A549 (cell line): ENCODE measurements at regions not wholly inside any gene's neighbourhood (a gene's known extent, or its start where the extent isn't known, plus 50 kb on each side); places are given as distances from the start of the nearest gene placed in this dataset.

Experiments
- ATAC-seq, 2 experiments: fragments of 200-7000 bp in 1 of 2; fragments of >200 bp in 1 of 2; cut with Nextera tagmentation in 1 of 2; cut with Tn5 transposase in 1 of 2; 3 replicates each; pipeline versions ENCODE4 v1.8.0 to v1.9.1; 2018 to 2020; ENCODE audit warnings: mild to moderate bottlenecking in 1 of 2, moderate library complexity in 1 of 2
- CTCF ChIA-PET: fragments of 300-600 bp; sonication (Branson Sonifier 250); formaldehyde crosslinking; extraction: SDS; loops from one replicate; lab custom pipeline; 2021; ENCODE audit warnings: antibody characterized with exemption, inconsistent platforms; lab: Yijun Ruan, JAX
- POLR2A ChIA-PET: fragments of 350-600 bp; formaldehyde crosslinking; extraction: SDS; loops from one replicate; lab custom pipeline; 2021; ENCODE audit warnings: antibody characterized with exemption, inconsistent platforms; lab: Yijun Ruan, JAX
- DNase-seq, 2 experiments: peaks; one replicate each; pipeline versions ENCODE4 v3.0.0 to v3.0.0-alpha.2; 2011 to 2016; ENCODE audit warnings: low read depth in 1 of 2, low spot score in 1 of 2
- FAIRE-seq: peaks from 2 replicates; lab custom pipeline; 2011; peaks lifted over from hg19 to GRCh38; lab: Jason Lieb, UNC
- H3K27ac ChIP-seq, 2 experiments: fragments of >200 bp; sonication (Bioruptor Twin); formaldehyde crosslinking; 3 replicates each; pipeline ENCODE4 v1.5.1; 2016 to 2017
- H3K4me1 ChIP-seq: fragments of >200 bp; sonication (Bioruptor Twin); formaldehyde crosslinking; 3 replicates; pipeline ENCODE4 v1.6.1; 2016
- H3K4me2 ChIP-seq: fragments of >200 bp; sonication (Bioruptor Twin); formaldehyde crosslinking; 3 replicates; pipeline ENCODE4 v1.6.1; 2016
- H3K4me3 ChIP-seq: fragments of >200 bp; sonication (Bioruptor Twin); formaldehyde crosslinking; 3 replicates; pipeline ENCODE4 v1.5.1; 2016
- H3K9me3 ChIP-seq: fragments of >200 bp; sonication (Bioruptor Twin); formaldehyde crosslinking; 3 replicates; pipeline ENCODE4 v1.6.1; 2016
- BHLHE40 ChIP-seq: IDR thresholded peaks from 2 replicates; pipeline ENCODE4 v1.6.1; 2012; ENCODE audit warnings: low read depth, low read length, inconsistent platforms
- CBX2 ChIP-seq: fragments of 200-600 bp; sonication (generic); IDR thresholded peaks from 2 replicates; pipeline ENCODE4 v1.6.1; 2016; ENCODE audit warnings: low read depth, mild to moderate bottlenecking, borderline replicate concordance
- CEBPB ChIP-seq, 2 experiments: fragments of >200 bp in 1 of 2; sonication (Bioruptor Twin) in 1 of 2; formaldehyde crosslinking in 1 of 2; IDR thresholded peaks; 2 replicates each; pipeline ENCODE4 v1.6.1; 2012 to 2016
- CHD2 ChIP-seq: fragments of 150-350 bp; IDR thresholded peaks from 2 replicates; pipeline ENCODE4 v1.6.1; 2014; ENCODE audit warnings: low read length; ENCODE audit not compliant: partially characterized antibody
- CHD4 ChIP-seq: fragments of 200-600 bp; sonication (generic); IDR thresholded peaks from 2 replicates; pipeline ENCODE4 v1.6.1; 2016; ENCODE audit warnings: antibody characterized with exemption, mild to moderate bottlenecking, borderline replicate concordance
- E2F6 ChIP-seq: IDR thresholded peaks from 2 replicates; pipeline ENCODE4 v1.6.1; 2012; ENCODE audit warnings: low read depth, borderline replicate concordance
- EP300 ChIP-seq, 2 experiments: fragments of >200 bp; sonication (Bioruptor Twin); formaldehyde crosslinking; IDR thresholded peaks; 2 replicates in 1 of 2; 3 replicates in 1 of 2; pipeline ENCODE4 v1.6.1; 2016 to 2017
- FOSB ChIP-seq: fragments of 250-450 bp; sonication (Bioruptor Pico); IDR thresholded peaks from 2 replicates; pipeline ENCODE4 v1.5.0; 2020; ENCODE audit warnings: mild to moderate bottlenecking, moderate library complexity
- FOSL2 ChIP-seq, 2 experiments: fragments of 450-650 bp in 1 of 2; fragments of >200 bp in 1 of 2; sonication (Bioruptor Twin) in 1 of 2; formaldehyde crosslinking; IDR thresholded peaks; 2 replicates each; pipeline versions ENCODE4 v1.5.0 to v1.6.1; 2016 to 2020; ENCODE audit warnings: mild to moderate bottlenecking in 1 of 2, moderate library complexity in 1 of 2
- HEYL ChIP-seq: fragments of 250-450 bp; sonication (Bioruptor Pico); IDR thresholded peaks from 2 replicates; pipeline ENCODE4 v1.8.0; 2021; ENCODE audit warnings: mild to moderate bottlenecking, moderate library complexity
- HOXB5 ChIP-seq: fragments of 250-450 bp; sonication (Bioruptor Pico); IDR thresholded peaks from 2 replicates; pipeline ENCODE4 v1.5.0; 2020; ENCODE audit warnings: mild to moderate bottlenecking, moderate library complexity
- JUN ChIP-seq, 2 experiments: fragments of >200 bp; sonication (Bioruptor Twin); formaldehyde crosslinking; IDR thresholded peaks; 2 replicates in 1 of 2; 3 replicates in 1 of 2; pipeline ENCODE4 v1.6.1; 2016 to 2017
- JUNB ChIP-seq: fragments of >200 bp; sonication (Bioruptor Twin); formaldehyde crosslinking; IDR thresholded peaks from 2 replicates; pipeline ENCODE4 v1.6.1; 2016
- KDM5A ChIP-seq: fragments of 200-600 bp; sonication (generic); IDR thresholded peaks from 2 replicates; pipeline ENCODE4 v1.6.1; 2016; ENCODE audit warnings: antibody characterized with exemption, mild to moderate bottlenecking
- MAFK ChIP-seq: fragments of 450-650 bp; IDR thresholded peaks from 2 replicates; pipeline ENCODE4 v1.6.1; 2014; ENCODE audit not compliant: partially characterized antibody
- MAZ ChIP-seq: fragments of 150-350 bp; IDR thresholded peaks from 2 replicates; pipeline ENCODE4 v1.6.1; 2014; ENCODE audit warnings: antibody characterized with exemption, low read depth, low read length, borderline replicate concordance
- NFE2L2 ChIP-seq: fragments of 150-350 bp; conservative IDR thresholded peaks from 2 replicates; pipeline ENCODE4 v1.6.1; 2014; ENCODE audit warnings: low read length
- NPAS2 ChIP-seq: fragments of 250-450 bp; sonication (Bioruptor Pico); IDR thresholded peaks from 2 replicates; pipeline ENCODE4 v1.8.0; 2022; ENCODE audit warnings: mild to moderate bottlenecking, moderate library complexity, borderline replicate concordance
- POLR2A ChIP-seq: IDR thresholded peaks from 2 replicates; pipeline ENCODE4 v1.6.1; 2012; ENCODE audit warnings: mild to moderate bottlenecking, low read length
- RAD21 ChIP-seq, 2 experiments: fragments of >200 bp in 1 of 2; sonication (Bioruptor Twin) in 1 of 2; formaldehyde crosslinking in 1 of 2; IDR thresholded peaks in 1 of 2; conservative IDR thresholded peaks in 1 of 2; 2 replicates in 1 of 2; 3 replicates in 1 of 2; pipeline ENCODE4 v1.6.1; 2012 to 2018; ENCODE audit warnings: inconsistent platforms in 1 of 2
- RARB ChIP-seq: fragments of 250-450 bp; sonication (Bioruptor Pico); IDR thresholded peaks from 2 replicates; pipeline ENCODE4 v1.8.0; 2021; ENCODE audit warnings: mild to moderate bottlenecking, moderate library complexity
- RCOR1 ChIP-seq: fragments of 150-350 bp; IDR thresholded peaks from 2 replicates; pipeline ENCODE4 v1.6.1; 2014; ENCODE audit warnings: antibody characterized with exemption, low read length, low read depth
- RFX5 ChIP-seq: fragments of 450-650 bp; IDR thresholded peaks from 2 replicates; pipeline ENCODE4 v1.7.1; 2014; ENCODE audit warnings: antibody characterized with exemption, mild to moderate bottlenecking, moderate library complexity
- RNF2 ChIP-seq: fragments of 200-600 bp; sonication (generic); IDR thresholded peaks from 2 replicates; pipeline ENCODE4 v1.6.1; 2016; ENCODE audit warnings: low read depth, mild to moderate bottlenecking, antibody characterized with exemption, moderate library complexity, borderline replicate concordance
- SMC3 ChIP-seq: fragments of >200 bp; sonication (Bioruptor Twin); formaldehyde crosslinking; IDR thresholded peaks from 3 replicates; pipeline ENCODE4 v1.6.1; 2018; ENCODE audit warnings: inconsistent platforms
- TP53 ChIP-seq: fragments of 250-450 bp; sonication (Bioruptor Pico); IDR thresholded peaks from 2 replicates; pipeline ENCODE4 v1.5.0; 2021; ENCODE audit warnings: mild to moderate bottlenecking, moderate library complexity
- ZC3H11A ChIP-seq: fragments of 450-650 bp; IDR thresholded peaks from 2 replicates; pipeline ENCODE4 v1.6.1; 2014; ENCODE audit warnings: antibody characterized with exemption, mild to moderate bottlenecking
- ZNF302 ChIP-seq: fragments of 250-450 bp; sonication (Bioruptor Pico); IDR thresholded peaks from 2 replicates; pipeline ENCODE4 v1.9.0; 2021; ENCODE audit warnings: inconsistent platforms, mild to moderate bottlenecking, moderate library complexity
- WGBS: methylation state at CpG from one replicate; pipeline ENCODE4 v1.1.6; 2017; ENCODE audit errors: missing lambda C conversion rate; 5-methylcytosine and 5-hydroxymethylcytosine counted together
- TF ChIP-seq, protein P1 (sequence below): fragments of 450-650 bp; IDR thresholded peaks from 2 replicates; pipeline ENCODE4 v1.6.1; 2014; ENCODE audit warnings: antibody characterized with exemption
- TF ChIP-seq, protein P2 (sequence below): fragments of 150-350 bp; IDR thresholded peaks from 2 replicates; pipeline ENCODE4 v1.6.1; 2014; ENCODE audit warnings: low read depth, mild to moderate bottlenecking, low read length
- TF ChIP-seq, protein P3 (sequence below): IDR thresholded peaks from 2 replicates; pipeline ENCODE4 v1.6.1; 2012
- TF ChIP-seq, protein P4 (sequence below): fragments of 250-450 bp; sonication (Bioruptor Pico); IDR thresholded peaks from 2 replicates; pipeline ENCODE4 v1.5.0; 2021; ENCODE audit warnings: mild to moderate bottlenecking, moderate library complexity, borderline replicate concordance
- TF ChIP-seq, protein P5 (sequence below): fragments of >200 bp; sonication (Bioruptor Twin); formaldehyde crosslinking; IDR thresholded peaks from 3 replicates; pipeline ENCODE4 v1.6.1; 2016

DNA sequence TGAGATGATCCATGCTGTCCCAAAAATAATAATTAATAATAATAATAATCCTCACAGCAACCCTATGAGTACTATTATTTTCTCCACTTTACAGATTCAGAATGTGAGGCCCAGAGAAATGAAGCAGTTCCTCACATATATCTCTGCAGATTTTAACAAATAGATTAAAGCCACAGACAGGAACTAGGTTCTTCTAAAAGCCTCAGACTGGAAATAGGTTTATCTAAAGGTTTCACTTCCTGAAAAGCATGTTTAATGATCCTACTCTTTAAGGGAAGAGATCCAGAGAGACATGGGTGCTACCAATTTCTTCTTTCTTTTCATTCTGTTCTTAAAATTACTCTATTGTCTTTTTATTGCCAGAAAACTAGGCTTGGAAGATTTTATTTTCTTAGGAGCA is 1079.4 kb upstream of the COX7C start:
- POLR2A ChIA-PET = no interaction called here
- Histone ChIP-seq H3K4me2 (no peak overlapping the region), H3K4me3 (no peak overlapping the region), H3K9me3 (no peaks in the 10 kb centered on the region), H3K27ac (no peak overlapping the region), H3K4me1 (no peaks in the 10 kb centered on the region)
- no peak for FAIRE-seq
- no peak for TF ChIP-seq FOSB (CRISPR knock-in tag)
- TF ChIP-seq POLR2A = no peak
- TF ChIP-seq FOSL2 (IDR thresholded peaks at IDR 0.05) = no peak
- no peak for TF ChIP-seq FOSL2 (CRISPR knock-in tag; IDR thresholded peaks at IDR 0.05)
- TF ChIP-seq, protein P1, sequence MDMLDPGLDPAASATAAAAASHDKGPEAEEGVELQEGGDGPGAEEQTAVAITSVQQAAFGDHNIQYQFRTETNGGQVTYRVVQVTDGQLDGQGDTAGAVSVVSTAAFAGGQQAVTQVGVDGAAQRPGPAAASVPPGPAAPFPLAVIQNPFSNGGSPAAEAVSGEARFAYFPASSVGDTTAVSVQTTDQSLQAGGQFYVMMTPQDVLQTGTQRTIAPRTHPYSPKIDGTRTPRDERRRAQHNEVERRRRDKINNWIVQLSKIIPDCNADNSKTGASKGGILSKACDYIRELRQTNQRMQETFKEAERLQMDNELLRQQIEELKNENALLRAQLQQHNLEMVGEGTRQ = no peak
- TF ChIP-seq, protein P2, sequence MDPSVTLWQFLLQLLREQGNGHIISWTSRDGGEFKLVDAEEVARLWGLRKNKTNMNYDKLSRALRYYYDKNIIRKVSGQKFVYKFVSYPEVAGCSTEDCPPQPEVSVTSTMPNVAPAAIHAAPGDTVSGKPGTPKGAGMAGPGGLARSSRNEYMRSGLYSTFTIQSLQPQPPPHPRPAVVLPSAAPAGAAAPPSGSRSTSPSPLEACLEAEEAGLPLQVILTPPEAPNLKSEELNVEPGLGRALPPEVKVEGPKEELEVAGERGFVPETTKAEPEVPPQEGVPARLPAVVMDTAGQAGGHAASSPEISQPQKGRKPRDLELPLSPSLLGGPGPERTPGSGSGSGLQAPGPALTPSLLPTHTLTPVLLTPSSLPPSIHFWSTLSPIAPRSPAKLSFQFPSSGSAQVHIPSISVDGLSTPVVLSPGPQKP = no peak
- TF ChIP-seq RARB (CRISPR knock-in tag) = no peak
- TF ChIP-seq JUN (IDR thresholded peaks at IDR 0.05) = no peak
- no peak for TF ChIP-seq RAD21 (conservative IDR thresholded peaks at IDR 0.05 in 1 of 2, IDR thresholded peaks at IDR 0.05 in 1 of 2)
- no peak for TF ChIP-seq RFX5
- TF ChIP-seq RCOR1 = no peak
- TF ChIP-seq CBX2 = no peak
- TF ChIP-seq RNF2 = no peak
- TF ChIP-seq KDM5A = no peak
- TF ChIP-seq ZNF302 (CRISPR knock-in tag) = no peak
- no peak for TF ChIP-seq ZC3H11A
- no peak for TF ChIP-seq NFE2L2
- no peak for TF ChIP-seq NPAS2 (CRISPR knock-in tag)
- no peak for TF ChIP-seq CHD2
- no peak for TF ChIP-seq E2F6
- TF ChIP-seq, protein P3, sequence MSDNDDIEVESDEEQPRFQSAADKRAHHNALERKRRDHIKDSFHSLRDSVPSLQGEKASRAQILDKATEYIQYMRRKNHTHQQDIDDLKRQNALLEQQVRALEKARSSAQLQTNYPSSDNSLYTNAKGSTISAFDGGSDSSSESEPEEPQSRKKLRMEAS = no peak
- ATAC-seq = no peak
- CTCF ChIA-PET = no interaction called here
- DNase-seq = no peak

DNA sequence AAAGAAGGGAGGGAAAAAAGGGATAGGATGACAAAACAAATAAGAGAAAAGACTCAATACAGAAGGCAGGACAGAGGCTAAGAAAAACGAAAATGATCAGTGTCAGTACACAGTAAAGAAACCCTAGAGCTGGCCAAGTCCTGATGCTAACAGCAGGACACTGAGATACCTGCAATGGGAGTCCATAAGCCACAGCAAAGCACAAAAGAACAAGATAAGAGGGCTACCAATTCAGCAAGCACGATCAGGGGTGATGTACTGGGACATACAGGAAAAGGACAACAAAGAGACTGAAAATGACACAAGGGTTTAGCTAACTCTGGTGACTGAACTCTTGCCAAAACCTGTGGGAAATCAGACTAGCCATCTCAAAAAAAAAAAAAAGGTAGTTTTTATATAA is 1072.6 kb upstream of the COX7C start:
- ATAC-seq (no peak), FAIRE-seq (no peak), DNase-seq (no peak)
- CTCF ChIA-PET = no interaction called here
- Histone ChIP-seq H3K4me1 (no peaks in the 10 kb centered on the region), H3K9me3 (no peaks in the 10 kb centered on the region), H3K4me3 (no peak overlapping the region), H3K27ac (no peak overlapping the region), H3K4me2 (no peak overlapping the region)
- POLR2A ChIA-PET = no interaction called here
- WGBS = 0% methylated on average over 2 of the region's 2 CpGs
- TF ChIP-seq FOSB (CRISPR knock-in tag) (no peak), RARB (CRISPR knock-in tag) (no peak), EP300 (IDR thresholded peaks at IDR 0.05) (no peak), MAFK (no peak), CEBPB (IDR thresholded peaks at IDR 0.05) (no peak), MAZ (no peak), BHLHE40 (no peak), HEYL (no peak), CHD4 (no peak), JUNB (no peak), TP53 (CRISPR knock-in tag) (no peak), SMC3 (no peak), RNF2 (no peak), HOXB5 (CRISPR knock-in tag) (no peak)
- TF ChIP-seq, protein P4, sequence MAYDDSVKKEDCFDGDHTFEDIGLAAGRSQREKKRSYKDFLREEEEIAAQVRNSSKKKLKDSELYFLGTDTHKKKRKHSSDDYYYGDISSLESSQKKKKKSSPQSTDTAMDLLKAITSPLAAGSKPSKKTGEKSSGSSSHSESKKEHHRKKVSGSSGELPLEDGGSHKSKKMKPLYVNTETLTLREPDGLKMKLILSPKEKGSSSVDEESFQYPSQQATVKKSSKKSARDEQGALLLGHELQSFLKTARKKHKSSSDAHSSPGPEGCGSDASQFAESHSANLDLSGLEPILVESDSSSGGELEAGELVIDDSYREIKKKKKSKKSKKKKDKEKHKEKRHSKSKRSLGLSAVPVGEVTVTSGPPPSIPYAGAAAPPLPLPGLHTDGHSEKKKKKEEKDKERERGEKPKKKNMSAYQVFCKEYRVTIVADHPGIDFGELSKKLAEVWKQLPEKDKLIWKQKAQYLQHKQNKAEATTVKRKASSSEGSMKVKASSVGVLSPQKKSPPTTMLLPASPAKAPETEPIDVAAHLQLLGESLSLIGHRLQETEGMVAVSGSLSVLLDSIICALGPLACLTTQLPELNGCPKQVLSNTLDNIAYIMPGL = no peak
- TF ChIP-seq, protein P5, sequence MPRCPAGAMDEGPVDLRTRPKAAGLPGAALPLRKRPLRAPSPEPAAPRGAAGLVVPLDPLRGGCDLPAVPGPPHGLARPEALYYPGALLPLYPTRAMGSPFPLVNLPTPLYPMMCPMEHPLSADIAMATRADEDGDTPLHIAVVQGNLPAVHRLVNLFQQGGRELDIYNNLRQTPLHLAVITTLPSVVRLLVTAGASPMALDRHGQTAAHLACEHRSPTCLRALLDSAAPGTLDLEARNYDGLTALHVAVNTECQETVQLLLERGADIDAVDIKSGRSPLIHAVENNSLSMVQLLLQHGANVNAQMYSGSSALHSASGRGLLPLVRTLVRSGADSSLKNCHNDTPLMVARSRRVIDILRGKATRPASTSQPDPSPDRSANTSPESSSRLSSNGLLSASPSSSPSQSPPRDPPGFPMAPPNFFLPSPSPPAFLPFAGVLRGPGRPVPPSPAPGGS = no peak
- TF ChIP-seq, protein P1 = no peak
